AG04449 (cell line): ENCODE measurements at regions not wholly inside any gene's neighbourhood (a gene's known extent, or its start where the extent isn't known, plus 50 kb on each side); places are given as distances from the start of the nearest gene placed in this dataset.

Source experiments
- CTCF ChIA-PET: fragments of 350-600 bp; formaldehyde crosslinking; extraction: SDS; loops from one replicate; lab custom pipeline; 2021; ENCODE audit warnings: antibody characterized with exemption; lab: Yijun Ruan, JAX
- POLR2A ChIA-PET: fragments of 400-600, 350-600 bp; formaldehyde crosslinking; extraction: SDS; loops from one replicate; lab custom pipeline; 2020; ENCODE audit warnings: antibody characterized with exemption, inconsistent platforms; lab: Yijun Ruan, JAX
- DNase-seq: peaks from one replicate; pipeline ENCODE4 v3.0.0-alpha.2; 2010; ENCODE audit warnings: low read depth, low spot score
- H3K4me3 ChIP-seq: 2 replicates; pipeline ENCODE4 v1.5.1; 2011; ENCODE audit warnings: low read depth, mild to moderate bottlenecking, control low read depth, low read length
- TF ChIP-seq, protein P1 (sequence below): IDR thresholded peaks from one replicate; pipeline ENCODE4 v1.5.1; 2011; ENCODE audit warnings: mild to moderate bottlenecking, moderate library complexity, low read length, control low read depth, inconsistent platforms; ENCODE audit not compliant: insufficient read depth; ENCODE audit errors: missing control alignments

DNA sequence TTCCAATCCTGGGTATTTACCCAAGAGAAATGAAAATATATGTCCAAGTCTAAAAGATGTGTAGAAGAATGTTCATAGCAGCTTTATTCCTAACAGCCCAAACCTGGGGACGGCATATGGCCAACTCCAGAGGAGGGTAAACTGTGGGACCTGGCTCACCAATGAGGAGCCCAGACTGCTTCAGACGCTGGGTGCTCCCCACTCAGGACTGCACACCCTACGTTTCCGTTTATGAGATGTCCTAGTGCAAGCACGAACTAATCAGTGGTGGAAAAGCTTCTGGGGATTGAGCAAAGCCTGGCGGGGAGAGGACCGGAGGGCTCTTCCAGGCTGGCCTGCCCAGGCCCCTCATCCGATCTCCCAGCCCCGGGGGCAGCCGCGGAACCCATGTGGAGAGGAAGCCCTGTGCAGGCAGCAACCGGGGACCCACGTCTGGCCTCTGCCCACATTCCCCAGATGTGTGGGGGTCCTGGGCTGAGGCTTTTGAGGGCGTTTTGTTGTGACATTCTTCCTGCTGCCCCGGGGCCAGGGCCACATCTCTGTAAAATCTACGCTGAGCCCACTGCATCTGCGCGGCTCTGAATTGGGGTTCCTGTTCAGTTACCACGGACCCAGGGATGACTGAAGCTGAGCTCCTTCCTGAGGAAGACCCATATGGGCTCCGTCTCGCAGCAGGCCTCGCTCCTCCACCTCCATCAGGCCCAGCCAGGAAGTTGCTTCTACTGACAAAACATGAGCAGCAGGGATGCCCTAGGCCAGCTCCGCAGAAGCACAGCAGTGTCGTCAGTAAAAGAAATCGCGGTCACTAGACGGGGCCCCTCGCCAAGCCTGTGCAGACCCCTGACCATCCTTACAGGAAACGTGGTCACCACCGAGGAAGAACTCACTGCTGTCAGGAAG, 188.0 kb downstream of the DLL1 start:
- no peak for DNase-seq
- CTCF ChIA-PET, result no interaction called here
- no peak overlapping the region for H3K4me3 ChIP-seq
- POLR2A ChIA-PET, result no interaction called here
- TF ChIP-seq, protein P1, sequence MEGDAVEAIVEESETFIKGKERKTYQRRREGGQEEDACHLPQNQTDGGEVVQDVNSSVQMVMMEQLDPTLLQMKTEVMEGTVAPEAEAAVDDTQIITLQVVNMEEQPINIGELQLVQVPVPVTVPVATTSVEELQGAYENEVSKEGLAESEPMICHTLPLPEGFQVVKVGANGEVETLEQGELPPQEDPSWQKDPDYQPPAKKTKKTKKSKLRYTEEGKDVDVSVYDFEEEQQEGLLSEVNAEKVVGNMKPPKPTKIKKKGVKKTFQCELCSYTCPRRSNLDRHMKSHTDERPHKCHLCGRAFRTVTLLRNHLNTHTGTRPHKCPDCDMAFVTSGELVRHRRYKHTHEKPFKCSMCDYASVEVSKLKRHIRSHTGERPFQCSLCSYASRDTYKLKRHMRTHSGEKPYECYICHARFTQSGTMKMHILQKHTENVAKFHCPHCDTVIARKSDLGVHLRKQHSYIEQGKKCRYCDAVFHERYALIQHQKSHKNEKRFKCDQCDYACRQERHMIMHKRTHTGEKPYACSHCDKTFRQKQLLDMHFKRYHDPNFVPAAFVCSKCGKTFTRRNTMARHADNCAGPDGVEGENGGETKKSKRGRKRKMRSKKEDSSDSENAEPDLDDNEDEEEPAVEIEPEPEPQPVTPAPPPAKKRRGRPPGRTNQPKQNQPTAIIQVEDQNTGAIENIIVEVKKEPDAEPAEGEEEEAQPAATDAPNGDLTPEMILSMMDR, result no peak

DNA sequence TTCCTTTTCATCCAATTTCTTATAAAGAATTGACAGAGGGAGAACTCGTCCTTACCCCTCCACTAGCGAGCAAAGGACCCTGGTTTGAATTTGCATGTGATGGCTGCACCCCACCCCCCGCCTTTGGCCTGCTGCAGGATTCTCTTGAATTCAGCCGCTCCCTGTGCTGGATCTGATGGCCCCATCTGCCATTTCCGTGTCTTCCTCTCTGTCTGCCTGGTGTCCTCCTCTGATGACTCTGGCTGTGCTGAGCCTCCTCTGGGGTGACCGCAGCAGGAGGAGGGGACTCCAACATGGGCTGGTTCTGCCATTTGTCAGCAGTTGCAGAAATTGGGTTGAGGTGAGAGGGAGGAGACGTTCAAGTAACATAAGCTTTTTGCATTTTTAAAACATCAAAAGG, 188.8 kb downstream of the DLL1 start:
- H3K4me3 ChIP-seq, result no peak overlapping the region
- CTCF ChIA-PET, result no interaction called here
- POLR2A ChIA-PET, result no interaction called here
- no peak for DNase-seq
- TF ChIP-seq, protein P1, result no peak

DNA sequence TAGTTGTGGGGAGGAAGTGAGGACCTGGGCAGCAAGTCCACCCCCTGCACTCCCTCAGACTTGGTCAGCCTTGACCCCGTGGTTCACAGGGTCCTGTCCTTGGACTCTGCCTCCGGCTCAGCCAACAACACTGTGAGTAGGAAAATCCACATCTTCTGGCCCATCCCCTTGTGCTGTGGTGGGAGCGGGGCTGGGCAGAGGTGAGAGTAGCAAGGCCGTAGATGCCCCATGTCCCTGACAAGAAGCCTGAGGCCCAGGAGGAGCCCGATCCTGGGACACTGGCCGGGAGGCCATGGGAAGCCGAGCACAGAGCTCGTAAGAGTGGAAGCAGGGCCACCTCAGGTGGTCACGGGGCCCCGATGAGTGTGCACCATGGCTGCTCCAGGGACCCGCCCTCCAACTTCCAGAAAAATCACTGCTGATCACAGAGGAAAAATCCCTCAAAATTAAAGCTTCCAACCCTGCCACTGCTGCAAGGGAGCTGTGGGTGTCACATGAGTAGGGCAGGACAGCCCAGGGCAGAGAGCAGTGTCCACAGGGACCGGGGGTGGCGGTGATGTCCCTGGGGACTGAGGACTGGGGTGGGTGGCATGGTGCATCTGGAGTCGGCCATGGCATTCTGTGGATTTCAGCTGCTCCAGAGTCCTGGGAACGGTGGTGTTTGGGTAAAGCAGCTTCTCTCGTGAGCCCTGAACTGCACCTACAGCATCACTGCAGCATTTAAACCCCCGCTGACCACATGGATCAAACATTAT, 189.4 kb downstream of the DLL1 start:
- CTCF ChIA-PET, result no interaction called here
- TF ChIP-seq, protein P1, result no peak
- DNase-seq, result no peak
- POLR2A ChIA-PET, result no interaction called here
- H3K4me3 ChIP-seq, result no peak overlapping the region

DNA sequence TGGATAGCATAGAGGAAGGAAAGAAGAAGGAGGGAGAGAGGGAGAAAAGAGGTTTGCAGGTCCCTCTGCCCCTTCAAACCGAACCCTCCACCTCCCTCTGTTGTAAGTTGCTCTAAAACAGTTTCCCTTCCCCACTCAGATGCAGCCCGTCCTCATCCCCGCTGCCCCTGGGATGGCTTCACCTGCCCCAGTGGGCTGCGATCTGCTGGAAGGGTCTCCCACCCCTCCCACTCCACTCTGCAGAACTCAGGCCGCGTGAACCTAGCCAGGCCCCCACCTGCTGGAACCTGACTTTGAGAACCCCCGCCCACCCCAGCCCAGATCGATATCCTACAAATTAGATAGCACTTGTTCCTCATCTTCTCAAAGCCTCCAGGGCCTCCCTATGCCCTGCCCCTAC, 190.8 kb downstream of the DLL1 start:
- ChIA-PET CTCF (no interaction called here), POLR2A (no interaction called here)
- TF ChIP-seq, protein P1, result no peak
- no peak overlapping the region for H3K4me3 ChIP-seq
- DNase-seq, result no peak

DNA sequence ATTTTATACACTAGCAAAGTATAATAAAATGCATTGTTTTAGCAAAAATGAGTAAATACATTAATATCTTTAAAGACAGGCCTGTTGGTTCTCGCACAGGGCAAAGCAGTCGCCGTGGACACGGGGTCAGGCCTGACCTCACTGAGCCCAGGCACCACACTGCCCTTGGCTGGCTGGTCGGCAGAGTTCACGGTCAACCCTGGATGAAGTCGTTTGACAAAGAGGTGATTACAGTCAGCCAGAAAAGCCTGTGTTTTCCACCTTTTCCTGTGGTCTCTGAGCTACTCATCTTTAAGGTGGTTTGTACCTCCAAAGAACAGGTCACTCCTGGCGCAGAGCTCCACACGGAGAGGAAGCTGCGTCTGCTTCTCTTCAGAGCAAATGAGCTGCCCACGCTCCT, 191.5 kb downstream of the DLL1 start:
- no peak for DNase-seq
- CTCF ChIA-PET, result no interaction called here
- POLR2A ChIA-PET, result no interaction called here
- TF ChIP-seq, protein P1, result no peak
- H3K4me3 ChIP-seq, result no peak overlapping the region
